ENCODE measurements at regions not wholly inside any gene's neighbourhood (a gene's known extent, or its start where the extent isn't known, plus 50 kb on each side); places are given as distances from the start of the nearest gene placed in this dataset.

- TF ChIP-seq EZH2 (IDR thresholded peaks at IDR 0.05; ENCODE audit: insufficient read depth, low read length) (no peak), CTCF (IDR thresholded peaks at IDR 0.05; ENCODE audit: insufficient read depth, low read depth, low read length) (no peak)
Measured at GRCh38 chr3:168604767-168605166, 509.0 kb upstream of the GOLIM4 start.
